K562 (cell line): ENCODE measurements at regions not wholly inside any gene's neighbourhood (a gene's known extent, or its start where the extent isn't known, plus 50 kb on each side); places are given as distances from the start of the nearest gene placed in this dataset.

Source experiments
- ATAC-seq: fragments of 200-7000 bp; cut with Tn5 transposase; 3 replicates; pipeline ENCODE4 v1.9.1; 2020; ENCODE audit warnings: moderate library complexity
- BruUV-seq: library from RNA; stranded (reverse); fragments of 400-500 nt; replicated peaks from 2 replicates; lab custom pipeline; 2021; lab: Mats Ljungman, UMichigan
- CTCF ChIA-PET: fragments of 300-600 bp; formaldehyde crosslinking; extraction: SDS; loops from one replicate; lab custom pipeline; 2021; ENCODE audit warnings: low intra/inter-chr PET ratio; lab: Yijun Ruan, JAX
- POLR2A ChIA-PET: fragments of 300-600, 350-650 bp; sonication (Branson Sonifier 250); formaldehyde crosslinking; extraction: SDS; loops from one replicate; lab custom pipeline; 2021; ENCODE audit warnings: antibody characterized with exemption, inconsistent platforms; lab: Yijun Ruan, JAX
- DNase-seq, 4 experiments: peaks; one replicate each; pipeline versions ENCODE4 v3.0.0 to v3.0.0-alpha.2; 2011 to 2018; ENCODE audit warnings: low spot score in 3 of 4, mixed read lengths in 3 of 4; ENCODE audit errors: extremely low read depth in 1 of 4
- FAIRE-seq: peaks from 2 replicates; lab custom pipeline; 2011; peaks lifted over from hg19 to GRCh38; lab: Jason Lieb, UNC
- H2AFZ ChIP-seq: 2 replicates; pipeline ENCODE4 v1.6.0; 2011; ENCODE audit warnings: low read depth, low read length, control low read depth, inconsistent platforms
- H3K27ac ChIP-seq: fragments of 200-600 bp; 3 replicates; pipeline ENCODE4 v1.8.0; 2011; ENCODE audit warnings: low read depth, mild to moderate bottlenecking, control low read depth, inconsistent platforms, low read length, moderate library complexity, mixed read lengths; ENCODE audit errors: extremely low read depth
- H3K27me3 ChIP-seq, 2 experiments: fragments of 300-600 bp in 1 of 2; 2 replicates in 1 of 2; 3 replicates in 1 of 2; pipeline versions ENCODE4 v1.6.0 to v1.8.0; 2011; ENCODE audit warnings: inconsistent platforms in 2 of 2, low read length in 2 of 2, mild to moderate bottlenecking in 1 of 2, mixed read lengths in 1 of 2, moderate library complexity in 1 of 2; ENCODE audit not compliant: control insufficient read depth in 2 of 2, insufficient read depth in 2 of 2
- H3K36me3 ChIP-seq: fragments of 300-600 bp; 3 replicates; pipeline ENCODE4 v1.8.0; 2011; ENCODE audit warnings: mild to moderate bottlenecking, low read length, inconsistent platforms; ENCODE audit not compliant: control insufficient read depth, insufficient read depth
- H3K4me1 ChIP-seq, 2 experiments: fragments of 200-600 bp in 1 of 2; replicated peaks in 1 of 2; 2 replicates in 1 of 2; 3 replicates in 1 of 2; pipeline versions ENCODE4 v1.5.1 to v1.8.0; 2011; ENCODE audit warnings: inconsistent platforms in 2 of 2, low read length in 2 of 2, mild to moderate bottlenecking in 1 of 2, mixed read lengths in 1 of 2, moderate library complexity in 1 of 2; ENCODE audit not compliant: control insufficient read depth in 2 of 2, insufficient read depth in 2 of 2
- H3K4me2 ChIP-seq: 2 replicates; pipeline ENCODE4 v1.6.1; 2011; ENCODE audit warnings: low read length, control low read depth, inconsistent platforms, mixed read lengths; ENCODE audit not compliant: insufficient read depth
- H3K4me3 ChIP-seq: fragments of 200-600 bp; sonication (generic), shearing (Covaris generic); 2 replicates; pipeline ENCODE4 v1.5.1; 2016; ENCODE audit warnings: control low read depth, inconsistent platforms
- H3K79me2 ChIP-seq: fragments of 200-600 bp; 3 replicates; pipeline ENCODE4 v1.8.0; 2011; ENCODE audit warnings: low read length, inconsistent platforms; ENCODE audit not compliant: control insufficient read depth, insufficient read depth
- H3K9ac ChIP-seq, 2 experiments: 2 replicates each; pipeline versions ENCODE4 v1.6.0 to v1.6.1; 2011; ENCODE audit warnings: low read depth in 2 of 2, low read length in 2 of 2, control low read depth in 1 of 2, inconsistent platforms in 1 of 2, mild to moderate bottlenecking in 1 of 2, mixed read lengths in 1 of 2; ENCODE audit not compliant: insufficient read depth in 1 of 2
- H3K9me1 ChIP-seq: one replicate; pipeline ENCODE4 v1.6.0; 2011; ENCODE audit warnings: inconsistent platforms, mild to moderate bottlenecking, low read length, moderate library complexity; ENCODE audit not compliant: control insufficient read depth, insufficient read depth
- H3K9me3 ChIP-seq: replicated peaks from 2 replicates; pipeline ENCODE4 v1.5.1; 2011; ENCODE audit warnings: low read depth, low read length, inconsistent platforms; ENCODE audit not compliant: control insufficient read depth, insufficient read depth
- H4K20me1 ChIP-seq: replicated peaks from 2 replicates; pipeline ENCODE4 v1.6.1; 2011; ENCODE audit warnings: low read length, inconsistent platforms, mixed read lengths; ENCODE audit not compliant: control insufficient read depth, insufficient read depth
- BHLHE40 ChIP-seq: IDR thresholded peaks from 2 replicates; pipeline ENCODE4 v1.6.1; 2011; ENCODE audit warnings: low read length, improper control_type of control experiment
- CHCHD3 ChIP-seq: fragments of 250-450 bp; sonication (Bioruptor Pico); IDR thresholded peaks from 2 replicates; pipeline ENCODE4 v2.1.2; 2022; ENCODE audit warnings: mild to moderate bottlenecking
- ETS1 ChIP-seq: conservative IDR thresholded peaks from 2 replicates; pipeline ENCODE4 v1.6.1; 2011; ENCODE audit warnings: low read depth, mild to moderate bottlenecking, low read length; ENCODE audit not compliant: control insufficient read depth
- FOXP1 ChIP-seq: sonication (generic); formaldehyde crosslinking; IDR thresholded peaks from 2 replicates; pipeline ENCODE4 v1.8.0; 2022; ENCODE audit warnings: mild to moderate bottlenecking, missing genetic modification reagents
- MAZ ChIP-seq, 2 experiments: fragments of 450-650 bp in 1 of 2; sonication (generic) in 1 of 2; formaldehyde crosslinking; IDR thresholded peaks in 1 of 2; conservative IDR thresholded peaks in 1 of 2; 2 replicates each; pipeline versions ENCODE4 v1.4.0 to v1.5.0; 2020; ENCODE audit warnings: mild to moderate bottlenecking in 1 of 2, missing genetic modification reagents in 1 of 2
- NEUROD1 ChIP-seq: fragments of 150-350 bp; IDR thresholded peaks from 2 replicates; pipeline ENCODE4 v1.6.1; 2014; ENCODE audit warnings: borderline replicate concordance, low read length, low read depth; ENCODE audit not compliant: partially characterized antibody
- NUFIP1 ChIP-seq: fragments of 450-650 bp; IDR thresholded peaks from 2 replicates; pipeline ENCODE4 v1.6.1; 2018; ENCODE audit not compliant: partially characterized antibody
- POLR2G ChIP-seq: fragments of 200-400 bp; formaldehyde crosslinking; IDR thresholded peaks from 2 replicates; pipeline ENCODE4 v1.6.1; 2017; ENCODE audit warnings: low read depth, mild to moderate bottlenecking, antibody characterized with exemption, low read length, moderate library complexity
- PREB ChIP-seq: sonication (generic); formaldehyde crosslinking; IDR thresholded peaks from 2 replicates; pipeline ENCODE4 v1.8.1; 2023; ENCODE audit warnings: mild to moderate bottlenecking, missing genetic modification reagents
- SETDB1 ChIP-seq: IDR thresholded peaks from one replicate; pipeline ENCODE4 v1.6.1; 2012; ENCODE audit warnings: low read length, control low read depth, inconsistent platforms
- TRIM24 ChIP-seq, 2 experiments: fragments of 450-650 bp; IDR thresholded peaks; 2 replicates each; pipeline ENCODE4 v1.6.1; 2016
- ZNF197 ChIP-seq: fragments of 200-800 bp; sonication (Bioruptor generic); IDR thresholded peaks from 2 replicates; pipeline ENCODE4 v1.6.1; 2016; ENCODE audit warnings: low read depth, missing genetic modification characterization, missing compliant biosample characterization
- ZNF224 ChIP-seq: sonication (generic); formaldehyde crosslinking; IDR thresholded peaks from 2 replicates; pipeline ENCODE4 v1.8.0; 2022; ENCODE audit warnings: mild to moderate bottlenecking, missing genetic modification reagents
- ZNF324 ChIP-seq: fragments of 250-450 bp; sonication (Bioruptor Pico); IDR thresholded peaks from 2 replicates; pipeline ENCODE4 v1.4.0; 2020; ENCODE audit warnings: mild to moderate bottlenecking
- ZNF583 ChIP-seq: fragments of 250-450 bp; sonication (Bioruptor Pico); IDR thresholded peaks from 2 replicates; pipeline ENCODE4 v1.4.0; 2020
- ZNF830 ChIP-seq: fragments of 250-450 bp; sonication (Bioruptor Pico); IDR thresholded peaks from 2 replicates; pipeline ENCODE4 v1.5.0; 2021; ENCODE audit warnings: mild to moderate bottlenecking
- WGBS: fragments of 100-300 bp; shearing (Covaris generic); methylation state at CpG from one replicate; pipeline ENCODE4 v1.1.6; 2016; ENCODE audit warnings: low coverage, mixed read lengths; ENCODE audit not compliant: insufficient coverage; ENCODE audit errors: missing lambda C conversion rate; 5-methylcytosine and 5-hydroxymethylcytosine counted together
- in situ Hi-C: fragments of 300-500 bp; cut with MboI; formaldehyde crosslinking; loops from 4 replicates; pipeline ENCODE4 v1.15.0; 2018; ENCODE audit warnings: inconsistent platforms, mixed read lengths
- intact Hi-C: fragments of 100-400 bp; cut with micrococcal nuclease; formaldehyde crosslinking; loops from 2 replicates; pipeline ENCODE4 v1.14.2; 2022

GRCh38 chr10:107418085-107418806 lies 253.7 kb upstream of the SORCS1 start:
- Histone ChIP-seq H3K9me1 (no peaks in the 10 kb centered on the region), H3K27me3 (no peaks in the 10 kb centered on the region), H3K36me3 (no peaks in the 10 kb centered on the region), H4K20me1 (no peaks in the 10 kb centered on the region), H3K4me2 (no peak overlapping the region), H3K4me1 (no peaks in the 10 kb centered on the region), H3K79me2 (no peaks in the 10 kb centered on the region), H3K9ac (no peak overlapping the region), H3K9me3 (no peaks in the 10 kb centered on the region), H3K4me3 (no peak overlapping the region), H2AFZ (no peak overlapping the region), H3K27ac (no peak overlapping the region)
- intact Hi-C loops (no loop called here), in situ Hi-C loops (no loop called here)
- ATAC-seq (no peak), DNase-seq (no peak), FAIRE-seq (no peak)
- CTCF ChIA-PET = no interaction called here
- TF ChIP-seq NEUROD1 = no peak
- TF ChIP-seq FOXP1 (CRISPR knock-in tag) = no peak
- no peak for TF ChIP-seq TRIM24 (IDR thresholded peaks at IDR 0.05)
- no peak for TF ChIP-seq BHLHE40
- no peak for TF ChIP-seq ZNF583 (CRISPR knock-in tag)
- POLR2A ChIA-PET = no interaction called here
- WGBS = 0% methylated on average over 6 of the region's 7 CpGs
- BruUV-seq = no TSS peak

- ChIA-PET POLR2A (no interaction called here), CTCF (no interaction called here)
- Histone ChIP-seq H3K9me1 (no peaks in the 10 kb centered on the region), H3K9me3 (no peaks in the 10 kb centered on the region), H3K27ac (no peak overlapping the region), H2AFZ (no peak overlapping the region), H3K36me3 (no peaks in the 10 kb centered on the region), H3K4me3 (no peak overlapping the region), H3K79me2 (no peaks in the 10 kb centered on the region), H3K27me3 (no peaks in the 10 kb centered on the region), H3K4me2 (no peak overlapping the region), H4K20me1 (no peaks in the 10 kb centered on the region), H3K9ac (no peak overlapping the region), H3K4me1 (no peaks in the 10 kb centered on the region)
- ATAC-seq (no peak), DNase-seq (no peak), FAIRE-seq (no peak)
- in situ Hi-C loops (no loop called here), intact Hi-C loops (no loop called here)
- BruUV-seq = no TSS peak
- 0% methylated on average over 2 of the region's 2 CpGs for WGBS
- TF ChIP-seq SETDB1 (no peak), MAZ (CRISPR knock-in tag; conservative IDR thresholded peaks at IDR 0.05 in 1 of 2, IDR thresholded peaks at IDR 0.05 in 1 of 2) (no peak), PREB (CRISPR knock-in tag) (no peak), POLR2G (no peak), ZNF324 (CRISPR knock-in tag) (no peak), NUFIP1 (no peak), ETS1 (no peak), CHCHD3 (CRISPR knock-in tag) (no peak), ZNF224 (CRISPR knock-in tag) (no peak), ZNF830 (CRISPR knock-in tag) (no peak), ZNF197 (CRISPR knock-in tag) (no peak)
Measured at GRCh38 chr10:107417446-107417845, 252.9 kb upstream of the SORCS1 start.
